ENCODE measurements at regions not wholly inside any gene's neighbourhood (a gene's known extent, or its start where the extent isn't known, plus 50 kb on each side); places are given as distances from the start of the nearest gene placed in this dataset.

DNA sequence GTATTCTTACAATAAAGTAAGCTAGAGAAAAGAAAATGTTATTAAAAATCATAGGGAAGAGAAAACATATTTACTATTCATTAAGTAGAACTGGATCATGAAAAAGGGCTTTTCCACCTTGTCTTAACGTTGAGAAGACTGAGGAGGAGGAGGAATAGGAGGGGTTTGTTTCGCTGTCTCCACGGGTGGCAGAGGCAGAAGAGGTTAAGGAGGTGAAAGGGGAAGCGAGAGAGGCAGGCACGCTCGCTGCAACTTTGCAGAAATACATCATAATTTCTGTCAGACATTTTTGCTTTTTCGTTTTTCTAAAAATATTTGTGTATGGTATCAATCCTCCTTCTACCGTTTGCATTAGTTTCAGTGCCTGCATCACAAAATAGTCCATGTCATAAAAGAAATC lies 2375.1 kb upstream of the AGA start:
- no peak for TF ChIP-seq POLR2AphosphoS5 (IDR thresholded peaks at IDR 0.05; ENCODE audit: borderline replicate concordance, low read depth, low read length)
- TF ChIP-seq EZH2 (IDR thresholded peaks at IDR 0.05), result no peak
- no peak for TF ChIP-seq FOXP2 (optimal IDR thresholded peaks at IDR 0.05; ENCODE audit: control extremely low read depth, extremely low read length, insufficient read depth)
